Hematopoietic multipotent progenitor cell treated with erythropoietin and hydrocortisone succinate and interleukin-3 and kit ligand, for 6 days (in vitro differentiated cells): ENCODE measurements at regions not wholly inside any gene's neighbourhood (a gene's known extent, or its start where the extent isn't known, plus 50 kb on each side); places are given as distances from the start of the nearest gene placed in this dataset.

Experiments used
- DNase-seq: peaks from one replicate; pipeline ENCODE4 v3.0.0-alpha.2; 2015

DNA sequence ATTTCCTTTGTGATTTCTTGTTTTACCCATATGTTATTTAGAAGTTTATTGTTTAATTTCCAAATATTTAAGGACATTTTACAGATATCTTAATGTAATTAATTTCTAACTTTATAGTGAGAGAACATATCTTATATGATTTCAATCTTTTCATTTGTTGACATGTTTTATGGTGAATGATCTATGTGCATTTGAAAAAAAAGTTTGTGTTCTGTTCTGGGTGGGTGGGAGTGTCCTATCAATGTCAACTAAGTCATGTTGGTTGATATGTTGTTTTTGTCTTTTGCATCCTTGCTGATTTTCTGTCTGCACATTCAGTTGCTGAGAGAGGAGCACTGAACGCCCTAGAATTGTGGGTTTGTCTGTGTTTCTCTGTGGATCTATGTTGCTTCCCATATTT is 50.3 kb upstream of the CBFA2T3 start:
- DNase-seq: no peak

GRCh38 chr16:89031715-89032659 is 55.0 kb upstream of the CBFA2T3 start:
- peak; percentile 77 for DNase-seq

GRCh38 chr16:89033304-89033703 is 56.3 kb upstream of the CBFA2T3 start:
- no peak for DNase-seq

DNA sequence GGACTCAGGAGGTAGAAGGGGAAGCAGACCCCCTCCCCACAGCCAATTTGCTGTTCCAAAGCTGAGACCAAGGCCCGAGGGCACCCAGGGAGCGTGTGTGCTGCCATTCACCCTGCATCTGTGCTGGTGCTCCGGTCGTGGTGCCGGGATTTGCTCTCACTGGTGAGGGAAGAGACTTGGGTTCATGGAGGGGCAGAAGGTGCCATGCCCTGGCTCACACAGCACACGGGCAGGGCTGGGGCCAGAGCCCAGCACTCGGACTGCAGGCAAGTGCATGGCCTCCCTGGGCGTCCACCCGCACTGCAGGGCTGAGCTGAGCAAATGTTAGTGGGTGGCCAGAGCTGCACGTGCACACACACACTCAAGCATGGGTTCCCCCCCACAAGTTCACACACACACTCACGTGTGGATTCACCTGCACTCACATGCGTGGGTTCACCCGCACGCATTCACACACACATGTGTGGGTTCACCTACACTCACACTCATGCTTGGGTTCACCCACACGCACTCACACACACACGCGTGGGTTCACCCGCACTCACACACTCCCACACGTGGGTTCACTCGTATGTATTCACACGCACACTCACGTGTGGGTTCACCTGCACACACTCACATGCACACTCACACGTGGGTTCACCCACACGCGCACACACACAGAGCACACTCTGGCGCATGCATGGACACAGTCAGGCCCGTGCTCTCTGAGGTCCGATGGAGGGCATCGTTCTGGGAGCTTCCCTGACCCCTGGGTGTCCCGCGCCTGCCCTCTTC is 57.0 kb upstream of the CBFA2T3 start:
- no peak for DNase-seq

DNA sequence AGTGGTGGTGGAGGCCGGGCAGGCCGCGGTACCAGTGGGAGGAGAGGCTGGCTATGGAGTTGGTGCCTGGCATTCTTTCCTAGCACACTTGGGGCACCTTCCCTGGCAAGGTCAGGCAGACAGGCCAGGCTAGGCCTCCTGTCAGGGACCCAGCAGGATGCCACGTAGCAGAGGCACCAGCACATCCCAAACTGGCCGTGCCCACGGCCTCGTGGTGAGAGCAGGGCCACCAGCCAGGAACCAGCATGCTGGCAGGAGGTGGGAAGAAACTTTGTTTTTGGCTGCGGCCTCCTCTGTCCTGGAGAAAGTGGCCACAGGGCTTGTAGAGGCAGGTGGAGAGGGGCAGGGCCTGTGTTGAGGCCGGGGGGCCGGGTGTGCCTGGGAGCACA is 57.6 kb upstream of the CBFA2T3 start:
- no peak for DNase-seq

DNA sequence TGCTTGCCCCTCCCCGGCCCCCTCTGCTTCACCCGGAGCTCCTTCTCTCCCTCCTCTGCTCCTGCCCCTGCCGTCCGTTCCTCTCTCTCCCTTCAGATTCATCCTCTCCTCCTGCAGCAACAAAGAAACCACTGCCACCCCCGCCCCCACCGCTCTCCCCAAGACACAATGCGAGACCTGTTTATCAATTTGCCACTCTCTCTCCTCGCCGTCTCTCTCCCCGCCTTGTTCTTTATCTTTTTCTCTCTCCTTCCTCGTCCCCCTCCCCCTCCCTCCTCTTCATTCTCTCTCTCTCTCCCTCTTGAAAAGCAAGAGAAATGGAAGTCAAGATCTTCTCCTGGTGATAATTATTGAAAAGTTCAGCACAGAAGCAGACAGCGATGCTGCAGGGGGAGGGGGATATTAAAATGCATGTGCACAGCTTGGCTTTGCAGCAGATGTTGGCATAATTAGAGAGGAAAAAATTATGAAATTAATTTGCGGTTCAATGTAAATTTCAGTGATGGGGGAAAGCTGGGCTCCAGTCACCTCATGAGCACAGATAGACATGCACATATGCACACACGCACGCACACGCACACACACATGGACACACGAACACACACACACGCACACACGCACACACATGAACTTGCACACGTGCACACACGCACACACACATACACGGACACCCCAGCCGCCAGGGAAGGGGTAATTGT is 58.1 kb upstream of the CBFA2T3 start:
- peak; percentile 77 for DNase-seq

GRCh38 chr16:89035669-89036570 is 57.7 kb upstream of the ACSF3 start:
- DNase-seq: no peak

DNA sequence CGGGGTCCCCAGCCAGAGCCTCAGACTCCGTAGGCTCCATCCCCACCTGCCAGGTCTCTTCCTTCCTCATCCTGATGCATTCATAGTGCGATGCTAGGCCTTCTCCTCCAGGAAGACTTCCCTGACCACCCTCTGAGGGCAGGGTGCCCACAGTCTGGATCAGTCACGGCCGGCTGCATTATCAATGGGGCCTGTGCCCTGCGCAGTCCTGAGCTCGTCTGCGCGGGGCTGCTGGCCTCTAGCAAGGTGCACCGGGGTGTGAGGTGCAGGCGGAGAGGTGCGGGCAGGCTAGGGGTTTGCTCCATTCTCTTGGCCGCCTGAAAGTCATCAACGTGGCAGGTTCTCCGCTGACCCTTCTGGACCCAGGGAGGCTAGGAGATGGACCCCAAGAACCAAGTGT is 56.9 kb upstream of the ACSF3 start:
- DNase-seq: no peak

- DNase-seq: peak; percentile 85
Measured at GRCh38 chr16:89037261-89038152, 56.1 kb upstream of the ACSF3 start.

GRCh38 chr16:89038221-89038721 is 55.4 kb upstream of the ACSF3 start:
- no peak for DNase-seq

GRCh38 chr16:89038811-89039735 is 54.6 kb upstream of the ACSF3 start:
- no peak for DNase-seq

- DNase-seq: no peak
Measured at GRCh38 chr16:89039756-89040155, 53.9 kb upstream of the ACSF3 start.

GRCh38 chr16:89040391-89040790 is 53.3 kb upstream of the ACSF3 start:
- DNase-seq: no peak

GRCh38 chr16:89040861-89041570 is 52.6 kb upstream of the ACSF3 start:
- DNase-seq: no peak

DNA sequence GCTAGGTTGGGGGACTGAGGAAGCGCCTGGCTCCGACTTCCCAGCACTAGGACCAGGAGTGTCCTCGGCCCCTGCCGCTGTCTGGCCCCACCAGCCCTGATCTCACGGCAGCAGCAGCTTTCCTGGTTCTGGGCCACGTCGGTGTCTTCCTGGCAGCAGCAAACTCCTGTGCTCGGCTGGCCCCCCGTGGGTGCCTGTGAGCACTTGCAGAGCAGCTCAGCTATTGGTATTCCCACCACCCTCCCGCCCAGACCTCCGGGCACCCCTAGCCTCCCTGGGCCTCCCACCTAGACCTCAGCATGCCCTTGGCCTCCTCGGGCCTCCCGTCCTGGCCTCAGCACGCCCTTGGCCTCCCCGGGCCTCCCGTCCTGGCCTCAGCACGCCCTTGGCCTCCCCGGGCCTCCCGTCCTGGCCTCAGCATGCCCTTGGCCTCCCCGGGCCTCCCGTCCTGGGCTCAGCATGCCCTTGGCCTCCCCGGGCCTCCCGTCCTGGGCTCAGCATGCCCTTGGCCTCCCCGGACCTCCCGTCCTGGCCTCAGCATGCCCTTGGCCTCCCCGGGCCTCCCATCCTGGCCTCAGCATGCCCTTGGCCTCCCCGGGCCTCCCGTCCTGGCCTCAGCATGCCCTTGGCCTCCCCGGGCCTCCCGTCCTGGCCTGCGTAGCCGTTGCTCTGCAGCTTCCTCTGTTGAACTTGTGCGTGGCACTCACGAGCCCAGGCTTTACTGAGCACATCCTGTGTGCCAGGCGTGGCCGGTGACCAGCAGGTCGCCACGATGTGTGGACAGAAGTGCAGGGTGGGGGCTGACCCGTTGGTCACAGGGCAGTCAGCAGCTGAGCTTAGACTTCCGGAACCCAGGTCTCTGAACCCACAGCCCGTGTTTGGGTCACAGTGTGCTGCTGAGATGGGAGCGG is 51.8 kb upstream of the ACSF3 start:
- no peak for DNase-seq

- DNase-seq: no peak
Measured at GRCh38 chr16:89042711-89043551, 50.7 kb upstream of the ACSF3 start.
